DOHH2 (cell line): ENCODE measurements at regions not wholly inside any gene's neighbourhood (a gene's known extent, or its start where the extent isn't known, plus 50 kb on each side); places are given as distances from the start of the nearest gene placed in this dataset.

Experiments
- H3F3A ChIP-seq: fragments of 200-600 bp; sonication (generic), shearing (Covaris generic); 2 replicates; pipeline ENCODE4 v1.6.0; 2016; ENCODE audit warnings: antibody characterized with exemption, mild to moderate bottlenecking; ENCODE audit not compliant: control insufficient read depth, insufficient read depth
- H3K27ac ChIP-seq: fragments of 200-600 bp; sonication (generic); 2 replicates; pipeline ENCODE4 v1.5.1; 2014; ENCODE audit warnings: low read depth, mild to moderate bottlenecking, low read length, moderate library complexity
- H3K27me3 ChIP-seq: fragments of 200-600 bp; sonication (generic); 2 replicates; pipeline ENCODE4 v1.6.1; 2014; ENCODE audit warnings: mild to moderate bottlenecking, low read length, mixed read lengths; ENCODE audit not compliant: control insufficient read depth
- H3K36me3 ChIP-seq: fragments of 200-600 bp; sonication (generic); 2 replicates; pipeline ENCODE4 v1.6.1; 2014; ENCODE audit warnings: mild to moderate bottlenecking, low read length, moderate library complexity, mixed read lengths; ENCODE audit not compliant: control insufficient read depth
- H3K4me1 ChIP-seq: fragments of 200-600 bp; sonication (generic); 2 replicates; pipeline ENCODE4 v1.6.1; 2014; ENCODE audit warnings: mild to moderate bottlenecking, low read length, mixed read lengths; ENCODE audit not compliant: control insufficient read depth
- H3K4me2 ChIP-seq: fragments of 200-600 bp; sonication (generic); 2 replicates; pipeline ENCODE4 v1.6.0; 2014; ENCODE audit warnings: mild to moderate bottlenecking, low read length, moderate library complexity
- H3K4me3 ChIP-seq: fragments of 200-600 bp; sonication (generic); 2 replicates; pipeline ENCODE4 v1.5.1; 2014; ENCODE audit warnings: mild to moderate bottlenecking, low read length, mixed read lengths
- H3K79me2 ChIP-seq: fragments of 200-600 bp; sonication (generic); 2 replicates; pipeline ENCODE4 v1.6.1; 2014; ENCODE audit warnings: mild to moderate bottlenecking, low read length, mixed read lengths; ENCODE audit not compliant: control insufficient read depth
- H3K9me2 ChIP-seq: fragments of 200-600 bp; sonication (generic); replicated peaks from 2 replicates; pipeline ENCODE4 v1.6.1; 2014; ENCODE audit warnings: mild to moderate bottlenecking, low read length, mixed read lengths; ENCODE audit not compliant: control insufficient read depth
- H3K9me3 ChIP-seq: fragments of 200-600 bp; sonication (generic); 2 replicates; pipeline ENCODE4 v1.6.1; 2014; ENCODE audit warnings: antibody characterized with exemption, low read length, mixed read lengths; ENCODE audit not compliant: control insufficient read depth, insufficient read depth
- H4K20me1 ChIP-seq: fragments of 200-600 bp; sonication (generic); 2 replicates; pipeline ENCODE4 v1.6.0; 2014; ENCODE audit warnings: low read depth, mild to moderate bottlenecking, antibody characterized with exemption, low read length, moderate library complexity; ENCODE audit not compliant: control insufficient read depth, insufficient read depth
- EZH2phosphoT487 ChIP-seq: fragments of 200-600 bp; sonication (generic); IDR thresholded peaks from 2 replicates; pipeline ENCODE4 v1.6.1; 2017; ENCODE audit warnings: borderline replicate concordance, mild to moderate bottlenecking, antibody characterized with exemption, low read length, moderate library complexity, mixed read lengths
- TF ChIP-seq, protein P1 (sequence below): fragments of 200-600 bp; sonication (generic); IDR thresholded peaks from one replicate; pipeline ENCODE4 v1.5.1; 2014; ENCODE audit warnings: antibody characterized with exemption, mild to moderate bottlenecking, low read depth, low read length; ENCODE audit not compliant: poor library complexity, severe bottlenecking

DNA sequence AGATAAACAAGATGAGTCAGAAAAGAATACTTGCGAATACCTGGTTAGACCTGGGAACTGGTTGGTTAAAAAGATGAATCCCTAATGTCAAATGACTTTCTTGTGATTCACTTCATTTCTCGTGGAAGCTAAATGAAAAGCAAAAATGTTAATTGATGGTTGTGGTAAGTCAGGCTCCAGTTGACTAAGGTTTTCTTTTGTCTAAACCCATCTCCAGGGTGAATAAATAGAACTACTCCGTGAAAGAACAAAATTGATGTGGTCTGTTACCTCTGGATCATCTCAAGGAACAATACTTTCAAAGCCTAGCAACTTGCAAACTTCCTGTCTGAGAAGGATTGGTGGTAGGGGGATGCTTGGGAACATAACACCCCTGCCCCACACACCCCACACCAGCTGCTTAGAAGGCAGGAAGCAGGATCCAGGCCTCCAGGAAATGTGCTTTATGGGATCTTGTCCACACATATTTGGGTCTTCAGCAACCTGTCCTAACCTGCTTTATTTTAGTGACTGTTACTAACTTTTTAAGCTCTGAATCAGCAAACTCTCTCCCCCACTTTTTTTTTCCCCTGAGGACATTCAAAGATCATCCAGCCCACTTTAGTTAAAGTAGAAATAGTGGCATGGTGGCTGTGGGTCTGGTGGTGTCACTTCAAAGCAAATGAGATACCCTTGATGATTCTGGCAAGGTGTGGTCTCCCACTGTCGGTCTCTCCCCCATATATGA, 60.4 kb upstream of the PTHLH start:
- Histone ChIP-seq H3K4me2 (no peak overlapping the region), H3K79me2 (no peaks in the 10 kb centered on the region), H3F3A (no peaks in the 10 kb centered on the region), H3K9me2 (no peaks in the 10 kb centered on the region), H3K27ac (no peak overlapping the region), H4K20me1 (no peaks in the 10 kb centered on the region), H3K36me3 (no peaks in the 10 kb centered on the region), H3K27me3 (no peaks in the 10 kb centered on the region), H3K4me1 (peaks cover 29% of the 10 kb centered on the region), H3K9me3 (no peaks in the 10 kb centered on the region), H3K4me3 (no peak overlapping the region)
- no peak for TF ChIP-seq EZH2phosphoT487
- TF ChIP-seq, protein P1, sequence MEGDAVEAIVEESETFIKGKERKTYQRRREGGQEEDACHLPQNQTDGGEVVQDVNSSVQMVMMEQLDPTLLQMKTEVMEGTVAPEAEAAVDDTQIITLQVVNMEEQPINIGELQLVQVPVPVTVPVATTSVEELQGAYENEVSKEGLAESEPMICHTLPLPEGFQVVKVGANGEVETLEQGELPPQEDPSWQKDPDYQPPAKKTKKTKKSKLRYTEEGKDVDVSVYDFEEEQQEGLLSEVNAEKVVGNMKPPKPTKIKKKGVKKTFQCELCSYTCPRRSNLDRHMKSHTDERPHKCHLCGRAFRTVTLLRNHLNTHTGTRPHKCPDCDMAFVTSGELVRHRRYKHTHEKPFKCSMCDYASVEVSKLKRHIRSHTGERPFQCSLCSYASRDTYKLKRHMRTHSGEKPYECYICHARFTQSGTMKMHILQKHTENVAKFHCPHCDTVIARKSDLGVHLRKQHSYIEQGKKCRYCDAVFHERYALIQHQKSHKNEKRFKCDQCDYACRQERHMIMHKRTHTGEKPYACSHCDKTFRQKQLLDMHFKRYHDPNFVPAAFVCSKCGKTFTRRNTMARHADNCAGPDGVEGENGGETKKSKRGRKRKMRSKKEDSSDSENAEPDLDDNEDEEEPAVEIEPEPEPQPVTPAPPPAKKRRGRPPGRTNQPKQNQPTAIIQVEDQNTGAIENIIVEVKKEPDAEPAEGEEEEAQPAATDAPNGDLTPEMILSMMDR = no peak

DNA sequence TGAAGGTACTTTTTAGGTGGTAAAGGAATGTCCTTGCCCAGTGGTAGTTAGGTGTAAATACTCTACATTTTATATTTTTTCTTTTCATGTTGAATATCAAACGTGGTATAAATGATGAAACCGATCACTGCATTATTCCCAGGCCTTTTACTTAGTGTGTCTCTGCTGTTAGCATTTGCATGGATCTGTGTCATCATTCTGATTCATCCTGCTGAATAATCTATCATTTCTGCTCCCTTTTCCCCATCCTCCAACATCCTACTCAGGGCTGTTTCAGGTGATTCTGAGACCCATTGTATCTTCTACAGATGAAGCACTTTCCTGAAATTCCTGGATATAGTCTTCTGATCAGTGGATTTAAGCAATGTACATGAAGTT, 61.0 kb upstream of the PTHLH start:
- Histone ChIP-seq H3K27me3 (no peaks in the 10 kb centered on the region), H3K4me3 (no peak overlapping the region), H3K79me2 (no peaks in the 10 kb centered on the region), H3K9me3 (no peaks in the 10 kb centered on the region), H3K4me1 (peaks cover 29% of the 10 kb centered on the region), H3F3A (no peaks in the 10 kb centered on the region), H4K20me1 (no peaks in the 10 kb centered on the region), H3K4me2 (no peak overlapping the region), H3K27ac (no peak overlapping the region), H3K36me3 (no peaks in the 10 kb centered on the region), H3K9me2 (no peaks in the 10 kb centered on the region)
- TF ChIP-seq, protein P1 = no peak
- TF ChIP-seq EZH2phosphoT487 = no peak

DNA sequence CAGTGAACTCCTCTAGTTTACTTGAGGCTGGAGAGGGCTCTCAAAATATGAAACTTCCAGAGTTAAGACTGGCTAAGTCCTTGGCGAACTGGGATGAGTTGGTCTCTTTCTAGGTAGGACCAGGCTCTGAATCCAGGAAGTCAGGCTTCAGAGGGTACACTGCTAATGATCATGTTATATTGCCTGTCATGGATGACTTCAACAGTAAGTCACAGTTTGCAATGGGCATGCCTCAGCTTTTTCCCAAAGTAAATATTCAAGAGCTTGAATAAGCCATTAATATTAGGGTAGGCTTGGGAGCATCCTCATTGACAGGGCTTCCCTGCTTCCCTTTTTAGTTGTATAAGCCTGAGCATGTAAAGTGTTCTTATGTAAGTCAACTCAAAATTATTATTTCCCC, 61.7 kb upstream of the PTHLH start:
- H3K36me3 ChIP-seq = no peaks in the 10 kb centered on the region
- no peaks in the 10 kb centered on the region for H3K27me3 ChIP-seq
- H3K4me1 ChIP-seq = peaks cover 29% of the 10 kb centered on the region
- H3K79me2 ChIP-seq = no peaks in the 10 kb centered on the region
- no peaks in the 10 kb centered on the region for H3K9me2 ChIP-seq
- no peaks in the 10 kb centered on the region for H3F3A ChIP-seq
- H3K4me3 ChIP-seq = no peak overlapping the region
- H3K9me3 ChIP-seq = no peaks in the 10 kb centered on the region
- H4K20me1 ChIP-seq = no peaks in the 10 kb centered on the region
- no peak overlapping the region for H3K27ac ChIP-seq
- no peak overlapping the region for H3K4me2 ChIP-seq
- no peak for TF ChIP-seq EZH2phosphoT487
- TF ChIP-seq, protein P1 = no peak
